NCI-H2029 treated with DMSO at 0.1 percent for 48 hours (cell line): ENCODE measurements at regions not wholly inside any gene's neighbourhood (a gene's known extent, or its start where the extent isn't known, plus 50 kb on each side); places are given as distances from the start of the nearest gene placed in this dataset.
"Not testable (repeated sequence)": the region's sequence is repeated elsewhere in the genome, so short reads cannot be mapped to it uniquely, and the experiment has no call there.

ENCODE experiments used
- DNase-seq: peaks from one replicate; lab custom pipeline; 2025; lab: John Stamatoyannopoulos, UW

DNA sequence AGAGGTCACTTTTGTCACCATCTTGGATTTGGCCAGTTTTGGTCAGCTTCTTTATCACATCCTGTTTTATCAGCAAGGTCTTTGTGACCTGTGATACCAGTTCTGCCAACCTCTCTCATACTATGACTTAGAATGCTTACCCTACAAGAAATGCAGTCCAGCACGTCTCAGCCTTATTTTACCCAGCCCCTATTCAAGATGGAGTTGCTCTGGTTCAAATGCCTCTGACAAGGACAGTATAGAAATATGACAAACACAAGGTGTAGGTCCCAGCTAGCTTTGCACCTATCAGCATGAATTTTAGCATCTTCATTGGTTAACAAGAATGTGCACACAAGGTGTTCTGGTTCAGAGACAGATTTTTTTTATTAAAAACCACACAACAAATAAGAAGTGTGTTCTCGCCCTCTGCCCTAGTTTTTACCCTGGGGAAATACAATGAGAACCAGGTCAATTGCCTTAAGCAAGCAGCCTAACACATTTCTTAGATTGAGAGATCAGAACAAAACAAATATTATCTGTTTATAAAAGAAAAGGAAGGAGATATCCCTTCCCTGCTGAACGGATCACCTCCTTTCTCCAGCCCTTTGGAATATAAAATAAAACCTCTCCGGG, 962.3 kb upstream of the PRKX start:
- DNase-seq, result no peak

DNA sequence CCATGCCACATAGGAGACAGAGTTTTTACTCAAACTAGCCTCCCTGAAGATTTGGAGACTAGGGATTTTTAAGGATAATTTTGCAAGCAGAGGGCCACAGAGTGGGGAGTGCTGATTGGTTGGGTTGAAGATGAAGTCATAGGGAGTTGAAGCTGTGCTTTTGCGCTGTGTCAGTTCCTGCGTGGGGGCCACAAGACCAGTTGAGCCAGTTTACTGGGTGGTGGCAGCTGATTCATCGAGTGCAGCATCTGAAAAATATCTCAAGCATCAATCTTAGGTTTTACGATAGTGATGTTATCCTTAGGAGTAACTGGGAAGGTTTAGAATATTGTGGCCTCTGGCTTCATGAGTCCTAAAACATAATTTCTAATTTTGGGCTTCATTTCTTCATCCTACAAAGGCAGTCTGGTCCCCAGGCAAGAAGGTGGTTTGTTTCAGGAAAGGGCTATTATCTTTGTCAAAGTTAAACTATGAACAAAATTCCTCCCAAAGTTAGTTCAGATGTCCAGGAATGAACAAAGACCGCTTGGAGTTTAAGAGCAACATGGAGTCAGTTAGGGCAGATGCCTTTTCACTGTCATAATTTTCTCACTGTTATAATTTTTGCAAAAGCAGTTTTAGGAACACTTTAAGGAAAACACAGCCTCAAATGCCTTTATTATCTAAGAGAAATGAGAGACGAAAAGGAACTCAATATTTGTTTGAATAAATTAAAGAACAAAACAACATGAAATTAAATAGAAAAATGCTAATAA, 960.8 kb upstream of the PRKX start:
- no peak for DNase-seq

DNA sequence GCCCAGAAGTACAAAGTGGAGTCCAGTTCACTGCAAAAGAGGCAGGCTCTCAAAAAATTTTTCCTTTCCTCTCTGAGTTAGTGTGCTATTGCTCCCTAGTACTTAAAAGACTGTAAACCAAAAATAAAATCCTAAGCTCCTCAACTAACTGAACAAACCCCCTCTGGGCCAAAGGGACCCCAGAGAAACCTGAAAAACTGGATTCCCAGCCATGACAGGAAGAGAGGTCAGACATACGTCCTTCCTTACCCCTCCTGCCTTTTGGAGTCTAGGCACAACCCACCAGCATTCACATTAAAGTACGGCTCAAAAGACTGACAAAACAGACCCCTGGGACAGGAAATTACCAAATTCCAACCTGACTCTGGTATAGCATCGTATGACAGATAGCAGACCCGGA, 957.9 kb upstream of the PRKX start:
- DNase-seq, result no peak

- no peak for DNase-seq
Measured at GRCh38 chrX:4670606-4671005, 957.2 kb upstream of the PRKX start.

GRCh38 chrX:4668802-4669536, 955.5 kb upstream of the PRKX start:
- no peak for DNase-seq

GRCh38 chrX:4663085-4663484, 949.6 kb upstream of the PRKX start:
- DNase-seq, result no peak

- no peak for DNase-seq
Measured at GRCh38 chrX:4661771-4662170, 948.3 kb upstream of the PRKX start.

DNA sequence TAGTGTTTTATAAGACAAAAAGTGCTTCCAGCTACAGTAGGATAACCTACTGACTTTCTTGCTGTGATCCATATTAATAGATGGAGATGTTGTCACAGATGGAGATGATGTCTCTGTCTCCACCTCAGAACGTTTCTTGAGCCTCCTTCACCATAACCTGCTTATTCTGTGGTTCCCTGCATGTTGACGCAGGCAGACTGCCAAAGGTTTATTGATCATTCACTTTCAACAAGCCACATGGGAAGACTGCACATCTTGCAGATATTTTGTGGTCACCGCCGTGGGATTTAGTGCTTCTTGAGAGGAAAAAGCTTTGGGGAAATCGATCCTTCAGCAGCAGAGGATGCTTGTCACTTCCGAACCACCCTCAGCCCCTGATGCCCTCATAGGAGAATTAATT, 943.0 kb upstream of the PRKX start:
- DNase-seq, result no peak

GRCh38 chrX:4655743-4656142, 942.3 kb upstream of the PRKX start:
- DNase-seq, result no peak

- DNase-seq, result no peak
Measured at GRCh38 chrX:4642114-4642513, 928.7 kb upstream of the PRKX start.

DNA sequence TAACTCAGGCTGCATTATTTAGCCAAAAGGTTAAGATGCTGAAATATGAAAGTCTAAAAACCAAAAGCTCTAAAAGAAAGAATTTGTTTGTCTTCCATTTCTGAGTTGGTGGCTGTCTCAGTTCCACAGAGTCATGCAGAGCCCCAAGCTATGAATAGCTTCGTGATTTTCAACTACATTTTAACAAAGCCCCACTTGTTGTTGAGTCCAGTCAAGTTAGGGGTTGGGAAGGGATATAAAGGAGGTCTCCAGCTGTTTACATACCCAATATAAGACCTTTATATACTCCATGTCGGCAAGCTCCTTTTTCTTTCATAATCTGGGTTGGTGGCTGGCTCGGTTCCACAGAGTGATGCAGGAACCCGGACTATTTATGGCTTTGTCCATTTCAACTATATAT, 924.6 kb upstream of the PRKX start:
- no peak for DNase-seq

DNA sequence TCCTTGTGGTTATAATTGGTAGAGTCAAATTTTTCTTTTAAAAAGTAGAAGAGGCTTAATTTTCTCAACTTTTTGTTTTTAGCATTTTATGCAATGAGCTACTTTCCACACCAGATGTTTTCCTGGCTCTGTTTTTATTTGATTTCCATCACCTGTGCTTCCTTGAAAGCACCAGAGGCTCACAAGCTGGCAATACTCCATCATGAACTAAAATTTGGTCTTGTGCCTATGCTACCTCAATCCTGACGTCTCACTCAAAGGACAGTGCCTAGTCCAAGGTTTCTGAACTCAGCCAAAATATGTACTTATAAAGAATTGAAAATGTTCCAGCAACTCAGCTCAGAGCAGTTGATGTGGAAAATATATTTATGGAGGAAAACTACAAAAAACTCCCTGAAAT, 914.0 kb upstream of the PRKX start:
- no peak for DNase-seq

DNA sequence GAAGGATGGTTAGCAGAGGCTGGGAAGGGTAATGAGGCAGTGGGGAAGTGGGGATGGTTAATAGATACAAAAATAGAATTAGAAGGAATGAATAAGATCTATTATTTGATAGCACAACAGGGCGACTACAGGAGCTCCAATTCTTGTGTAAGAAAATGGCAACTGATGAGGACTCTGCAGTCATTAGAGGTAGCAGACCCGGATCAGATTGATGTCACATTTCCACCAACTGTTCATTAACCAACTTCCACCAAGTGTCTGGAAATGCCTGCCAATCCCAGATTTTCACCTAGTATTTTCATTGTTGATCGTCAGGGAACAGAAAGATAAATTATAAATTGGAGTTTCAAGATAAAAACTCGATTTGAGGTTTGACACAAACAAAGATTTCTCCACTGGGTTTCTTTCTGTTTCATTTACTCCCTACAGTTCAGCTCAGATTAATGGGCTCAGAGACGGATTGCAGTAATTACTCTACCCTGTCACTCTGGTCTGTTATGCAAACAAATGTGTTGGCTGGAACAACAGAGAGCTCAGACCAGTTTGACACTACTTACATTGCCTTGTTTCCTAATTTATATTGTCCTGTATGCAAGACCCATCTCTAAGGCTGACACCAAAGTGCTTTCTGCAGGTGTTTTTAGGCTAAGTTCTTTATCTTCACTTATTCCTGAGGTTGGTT, 909.2 kb upstream of the PRKX start:
- DNase-seq, result no peak

GRCh38 chrX:4613651-4614050, 900.2 kb upstream of the PRKX start:
- not testable (repeated sequence) for DNase-seq

DNA sequence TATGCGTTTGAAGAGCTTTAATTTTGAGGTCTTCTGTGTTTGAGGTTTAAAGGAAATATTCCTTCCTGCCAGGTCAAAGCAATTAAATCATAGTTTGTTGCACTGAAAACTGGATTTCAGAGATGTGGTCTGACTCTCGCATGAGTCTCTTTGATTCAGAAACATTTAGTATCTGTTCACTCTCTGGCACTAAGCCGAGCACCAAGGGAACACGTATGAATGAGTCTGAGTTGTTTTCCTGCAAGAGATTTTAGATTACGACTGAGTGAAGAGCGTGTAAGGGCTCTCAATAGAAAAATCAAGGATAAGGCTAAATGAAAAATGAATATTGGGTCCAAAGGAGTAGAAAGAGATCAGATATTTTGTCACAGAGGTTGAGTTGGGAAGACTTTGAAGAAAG, 875.4 kb upstream of the PRKX start:
- DNase-seq, result no peak

GRCh38 chrX:4588466-4588865, 875.0 kb upstream of the PRKX start:
- DNase-seq, result no peak

GRCh38 chrX:4588056-4588455, 874.6 kb upstream of the PRKX start:
- DNase-seq, result no peak

DNA sequence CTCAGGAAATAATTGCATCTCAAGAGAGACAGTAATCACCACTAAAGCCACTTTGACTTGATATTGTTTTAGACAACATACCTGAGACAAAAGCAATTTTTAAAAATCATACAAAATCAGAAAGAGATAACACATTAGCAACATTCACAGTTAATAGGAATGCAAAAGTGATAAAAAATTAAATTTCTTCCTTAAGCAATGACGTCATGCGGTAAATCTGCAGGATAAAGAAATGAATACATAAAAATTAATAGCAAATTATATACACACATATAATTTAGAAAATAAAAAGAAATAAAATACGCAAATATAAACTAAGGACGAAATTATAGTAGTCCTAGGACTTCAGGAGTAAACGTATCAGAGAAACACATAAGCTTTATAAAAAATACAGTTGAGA, 866.5 kb upstream of the PRKX start:
- DNase-seq, result no peak

DNA sequence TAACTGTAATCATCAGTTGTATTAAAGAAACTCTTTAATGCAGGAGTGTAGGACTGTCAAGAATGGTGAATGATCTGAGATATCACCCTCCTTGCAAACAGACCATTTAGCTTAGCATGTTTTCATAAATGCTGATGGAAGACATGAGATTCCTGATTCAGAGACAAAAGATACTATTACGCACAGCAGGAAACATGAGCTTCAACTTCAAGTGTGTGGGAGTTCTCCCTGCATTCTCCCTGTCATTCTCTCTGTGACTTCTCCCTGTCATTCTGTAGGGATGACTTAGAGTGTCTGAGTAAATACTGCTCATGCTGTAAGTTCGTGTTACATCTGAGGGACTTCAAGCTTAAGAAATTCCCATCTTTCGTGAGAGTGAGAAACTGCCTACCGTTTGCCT, 866.0 kb upstream of the PRKX start:
- DNase-seq, result no peak

GRCh38 chrX:4572691-4573090, 859.2 kb upstream of the PRKX start:
- DNase-seq, result no peak

DNA sequence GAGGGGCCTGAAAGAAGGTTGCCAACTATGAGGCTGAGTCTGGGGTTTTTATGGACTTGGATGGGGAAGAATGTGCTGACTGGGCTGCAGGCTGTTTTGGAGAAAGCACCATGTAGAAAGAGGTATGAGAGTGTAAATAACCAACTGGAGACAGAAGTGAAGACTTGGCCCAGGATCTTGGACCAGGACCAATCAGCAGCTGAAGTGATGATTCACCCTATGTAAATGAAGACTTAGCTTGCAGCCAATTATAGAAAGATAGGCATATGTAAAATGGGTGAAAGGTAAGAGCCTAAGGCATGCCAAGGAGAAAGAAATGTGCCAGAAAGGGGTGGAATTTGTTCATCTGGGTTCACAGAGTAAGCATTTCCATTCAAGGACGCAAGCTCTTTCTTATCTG, 856.7 kb upstream of the PRKX start:
- no peak for DNase-seq

GRCh38 chrX:4560192-4560591, 846.7 kb upstream of the PRKX start:
- DNase-seq, result no peak

DNA sequence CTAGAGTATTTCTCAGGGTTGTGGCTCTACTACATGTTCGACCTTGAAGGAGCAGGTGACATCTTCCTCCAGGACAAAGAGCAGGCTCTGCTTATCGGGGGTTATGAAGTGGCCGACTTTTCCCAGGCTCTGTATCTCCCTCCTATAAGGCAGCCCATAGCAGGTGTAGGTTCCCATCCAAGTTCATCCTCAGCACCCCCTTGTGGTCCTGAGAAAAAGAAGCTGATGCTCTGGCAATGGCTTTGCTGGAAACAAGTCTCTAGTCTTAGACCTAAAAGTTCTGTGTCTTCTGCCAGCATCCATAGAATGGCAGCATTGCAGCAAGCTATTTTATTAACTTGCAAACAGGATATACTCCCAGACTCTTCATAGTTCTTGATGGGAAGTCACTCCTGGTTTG, 836.6 kb upstream of the PRKX start:
- no peak for DNase-seq
